ENCODE measurements at regions not wholly inside any gene's neighbourhood (a gene's known extent, or its start where the extent isn't known, plus 50 kb on each side); places are given as distances from the start of the nearest gene placed in this dataset.

GRCh38 chr5:93674866-93675459 is 66.4 kb downstream of the POU5F2 start:
- TF ChIP-seq CTCF (IDR thresholded peaks at IDR 0.05 in 2 of 3, conservative IDR thresholded peaks at IDR 0.05 in 1 of 3; ENCODE audit: control insufficient read depth in 2 of 3, extremely low read depth in 1 of 3, insufficient read depth in 1 of 3, low read depth in 3 of 3, low read length in 3 of 3) (no peak), EP300 (IDR thresholded peaks at IDR 0.05; ENCODE audit: borderline replicate concordance in 1 of 2, control insufficient read depth in 1 of 2, low read depth in 2 of 2, low read length in 2 of 2) (no peak), PBX3 (IDR thresholded peaks at IDR 0.05; ENCODE audit: insufficient replicate concordance, low read depth, low read length) (no peak), JUND (IDR thresholded peaks at IDR 0.05; ENCODE audit: low read depth, low read length) (no peak), MAX (IDR thresholded peaks at IDR 0.05; ENCODE audit: low read depth, low read length) (no peak), BRCA1 (IDR thresholded peaks at IDR 0.05; ENCODE audit: low read depth, low read length) (no peak), ZNF384 (IDR thresholded peaks at IDR 0.05; ENCODE audit: borderline replicate concordance, low read depth, low read length) (no peak), NFYA (IDR thresholded peaks at IDR 0.05; ENCODE audit: borderline replicate concordance, low read depth, low read length) (no peak)

All from GM12878 (cell line).